Testis (tissue), 2 donors: ENCODE measurements at regions not wholly inside any gene's neighbourhood (a gene's known extent, or its start where the extent isn't known, plus 50 kb on each side); places are given as distances from the start of the nearest gene placed in this dataset.

Source experiments
- DNase-seq: peaks from one replicate; pipeline ENCODE4 v3.0.0-alpha.2; 2019
- H3K27ac ChIP-seq, 2 donors: fragments of 200-600 bp; sonication (generic); one replicate each; pipeline ENCODE4 v1.5.1; 2019
- H3K27me3 ChIP-seq: fragments of 200-600 bp; sonication (generic); one replicate; pipeline ENCODE4 v1.5.1; 2019
- H3K36me3 ChIP-seq: fragments of 200-600 bp; sonication (generic); one replicate; pipeline ENCODE4 v1.5.1; 2017; ENCODE audit warnings: low read depth; ENCODE audit errors: missing control alignments
- H3K4me1 ChIP-seq: fragments of 200-600 bp; sonication (generic); one replicate; pipeline ENCODE4 v1.5.1; 2019
- H3K4me3 ChIP-seq, 2 donors: fragments of 200-600 bp; sonication (generic); one replicate each; pipeline ENCODE4 v1.5.1; 2017 to 2019
- H3K9me3 ChIP-seq: fragments of 200-600 bp; sonication (generic); one replicate; pipeline ENCODE4 v1.5.1; 2017
- CTCF ChIP-seq, 3 experiments: fragments of 450-650 bp in 2 of 3; fragments of 200-600 bp in 1 of 3; sonication (generic) in 1 of 3; IDR thresholded peaks; one replicate each; pipeline ENCODE4 v1.5.1; 2016 to 2019; ENCODE audit warnings: antibody characterized with exemption in 3 of 3, mild to moderate bottlenecking in 2 of 3, moderate library complexity in 1 of 3
- POLR2A ChIP-seq: fragments of 450-650 bp; IDR thresholded peaks from one replicate; pipeline ENCODE4 v1.6.1; 2017; ENCODE audit warnings: antibody characterized with exemption, mild to moderate bottlenecking, moderate library complexity
- WGBS, 2 donors: methylation state at CpG; one replicate each; pipeline ENCODE4 v1.1.5; 2018; 5-methylcytosine and 5-hydroxymethylcytosine counted together
- intact Hi-C: fragments of 100-400 bp; cut with DNase I; formaldehyde crosslinking; loops from one replicate; pipeline ENCODE4 v1.15.1; 2023; ENCODE audit warnings: low total_unique reads

DNA sequence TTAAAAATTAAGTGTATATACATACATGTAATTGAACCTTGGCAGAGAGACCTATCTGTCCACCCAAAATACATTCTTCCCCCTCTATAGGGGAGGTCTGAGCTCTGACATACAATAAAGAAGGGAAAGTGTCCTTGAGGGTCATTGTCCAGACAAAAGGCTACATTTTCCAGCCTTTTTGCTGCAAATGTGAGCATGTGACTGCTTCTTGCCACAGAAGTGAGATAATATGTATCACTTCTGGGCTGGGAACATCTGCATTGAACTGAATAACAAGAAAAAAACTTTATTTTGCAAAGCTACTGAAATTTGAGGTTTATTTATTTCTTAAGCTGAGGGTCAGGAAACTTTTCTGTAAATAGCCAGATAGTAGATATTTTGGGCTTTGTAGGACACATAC, 131.3 kb downstream of the TBC1D30 start:
- TF ChIP-seq POLR2A = no peak
- no peak for TF ChIP-seq CTCF (IDR thresholded peaks at IDR 0.05)
- intact Hi-C loops = no loop called here
- peak; percentile 74 for DNase-seq
- Histone ChIP-seq H3K9me3 (no peaks in the 10 kb centered on the region), H3K4me3 (no peak overlapping the region), H3K36me3 (no peaks in the 10 kb centered on the region), H3K4me1 (peaks cover 14% of the 10 kb centered on the region), H3K27ac (peak overlapping the region; percentile 62 to 64), H3K27me3 (no peaks in the 10 kb centered on the region)

DNA sequence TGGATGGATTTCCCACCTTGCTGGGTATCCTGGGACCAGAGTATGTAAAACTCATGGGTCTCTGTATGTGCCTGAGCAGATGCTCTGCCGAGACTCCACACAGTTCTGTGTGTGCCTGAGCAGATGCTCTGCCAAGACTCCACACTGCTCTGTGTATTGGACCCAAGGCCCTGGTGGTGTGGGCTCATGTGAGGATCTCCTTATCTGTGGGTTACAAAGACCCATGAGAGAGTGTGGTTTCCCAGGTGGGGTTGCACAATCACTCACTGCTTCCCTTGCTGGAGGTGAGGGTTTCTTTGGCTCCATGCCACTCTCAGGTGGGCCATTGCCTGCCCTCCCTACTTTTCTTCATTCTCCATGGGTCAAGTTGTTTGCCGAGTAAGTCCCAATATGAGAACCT, 141.5 kb downstream of the TBC1D30 start:
- intact Hi-C loops = no loop called here
- H3K27me3 ChIP-seq = no peaks in the 10 kb centered on the region
- no peaks in the 10 kb centered on the region for H3K9me3 ChIP-seq
- TF ChIP-seq CTCF (IDR thresholded peaks at IDR 0.05) (no peak), POLR2A (no peak)
- no peaks in the 10 kb centered on the region for H3K4me1 ChIP-seq
- H3K36me3 ChIP-seq = no peaks in the 10 kb centered on the region
- no peak overlapping the region for H3K27ac ChIP-seq
- 69 to 71% methylated on average over 2 of the region's 2 CpGs for WGBS, 2 donors
- no peak overlapping the region for H3K4me3 ChIP-seq
- DNase-seq = no peak

DNA sequence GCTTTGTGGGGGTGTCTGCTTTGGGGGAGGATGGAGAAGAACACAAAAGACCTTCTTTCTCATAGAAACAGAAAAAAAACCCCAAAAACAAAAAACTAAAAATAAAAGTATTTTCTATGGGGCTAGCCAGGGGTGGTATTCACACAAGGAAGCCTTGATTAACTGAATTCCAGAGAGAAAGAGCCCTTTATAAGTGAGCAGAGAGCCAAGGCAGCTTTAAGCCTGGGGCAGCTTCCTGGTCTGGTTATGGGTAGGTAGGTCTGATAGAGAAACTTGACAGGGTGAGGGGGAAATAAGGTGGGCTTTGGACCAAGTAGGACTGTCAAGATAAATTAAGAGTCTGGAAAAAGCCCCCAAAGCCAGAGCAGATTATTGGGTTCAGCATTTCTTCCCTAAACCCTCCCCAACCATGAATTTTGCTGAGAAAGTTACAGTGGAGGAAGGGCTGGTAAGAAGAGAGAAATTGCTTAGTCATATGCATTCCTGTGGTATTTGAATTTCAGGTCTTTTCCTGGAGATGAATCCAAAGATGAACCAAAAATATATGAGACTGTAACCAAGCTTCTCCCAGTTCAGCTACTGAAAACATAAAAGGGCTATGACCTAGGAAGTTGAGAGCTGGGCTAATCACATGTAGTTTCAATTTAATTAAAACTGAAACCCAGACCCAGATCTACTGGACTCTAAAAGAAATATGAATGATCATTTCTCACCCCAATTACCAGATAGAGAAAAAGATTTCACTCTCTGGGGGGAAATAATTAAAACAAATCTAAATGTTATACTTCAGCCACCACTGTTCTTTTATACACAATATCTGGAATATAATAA, 144.8 kb downstream of the TBC1D30 start:
- no peak overlapping the region for H3K27ac ChIP-seq
- intact Hi-C loops = no loop called here
- no peak for TF ChIP-seq POLR2A
- TF ChIP-seq CTCF (IDR thresholded peaks at IDR 0.05) = no peak
- no peak for DNase-seq
- no peak overlapping the region for H3K4me3 ChIP-seq
- H3K4me1 ChIP-seq = no peaks in the 10 kb centered on the region
- no peaks in the 10 kb centered on the region for H3K9me3 ChIP-seq
- H3K27me3 ChIP-seq = no peaks in the 10 kb centered on the region
- H3K36me3 ChIP-seq = no peaks in the 10 kb centered on the region

DNA sequence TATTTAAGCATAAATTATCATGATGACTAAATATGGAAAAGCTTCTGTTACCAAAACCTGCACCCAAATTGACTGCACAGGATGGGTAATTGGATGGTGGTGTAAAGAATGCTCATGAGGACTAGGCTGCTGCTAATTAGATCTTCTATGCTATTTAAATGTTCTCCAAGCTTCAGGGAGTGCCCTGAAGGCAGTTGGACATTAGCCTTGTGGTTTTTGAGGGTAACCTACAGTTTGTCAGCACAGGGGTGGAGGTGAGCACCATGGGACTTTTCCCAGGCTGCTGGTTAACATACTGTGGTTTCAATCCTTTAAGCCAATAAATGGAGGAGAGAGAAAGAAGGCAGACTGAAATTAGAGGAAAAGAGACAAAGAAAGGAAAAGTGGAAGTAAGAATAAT, 145.0 kb downstream of the WIF1 start:
- Histone ChIP-seq H3K36me3 (no peaks in the 10 kb centered on the region), H3K9me3 (no peaks in the 10 kb centered on the region), H3K4me3 (no peak overlapping the region), H3K4me1 (no peaks in the 10 kb centered on the region), H3K27ac (no peak overlapping the region), H3K27me3 (no peaks in the 10 kb centered on the region)
- no peak for DNase-seq
- no peak for TF ChIP-seq CTCF (IDR thresholded peaks at IDR 0.05)
- TF ChIP-seq POLR2A = no peak
- intact Hi-C loops = no loop called here

GRCh38 chr12:64983771-64984278, 137.3 kb downstream of the WIF1 start:
- DNase-seq = no peak
- no peaks in the 10 kb centered on the region for H3K4me1 ChIP-seq
- no peaks in the 10 kb centered on the region for H3K36me3 ChIP-seq
- no peak for TF ChIP-seq CTCF (IDR thresholded peaks at IDR 0.05)
- no peak for TF ChIP-seq POLR2A
- H3K9me3 ChIP-seq = no peaks in the 10 kb centered on the region
- no peaks in the 10 kb centered on the region for H3K27me3 ChIP-seq
- no peak overlapping the region for H3K4me3 ChIP-seq
- intact Hi-C loops = no loop called here
- WGBS, 2 donors = 79 to 93% methylated on average over 3 of the region's 3 CpGs
- no peak overlapping the region for H3K27ac ChIP-seq
